Neural progenitor cell (in vitro differentiated cells): ENCODE measurements at regions not wholly inside any gene's neighbourhood (a gene's known extent, or its start where the extent isn't known, plus 50 kb on each side); places are given as distances from the start of the nearest gene placed in this dataset.

ENCODE experiments used
- EZH2 ChIP-seq: fragments of 200-600 bp; sonication (generic); IDR thresholded peaks from 2 replicates; pipeline ENCODE4 v1.6.1; 2017; ENCODE audit warnings: antibody characterized with exemption, mild to moderate bottlenecking, moderate library complexity
- TF ChIP-seq, protein P1 (sequence below): fragments of 200-600 bp; sonication (generic); IDR thresholded peaks from 2 replicates; pipeline ENCODE4 v1.5.1; 2017; ENCODE audit warnings: antibody characterized with exemption, mild to moderate bottlenecking

DNA sequence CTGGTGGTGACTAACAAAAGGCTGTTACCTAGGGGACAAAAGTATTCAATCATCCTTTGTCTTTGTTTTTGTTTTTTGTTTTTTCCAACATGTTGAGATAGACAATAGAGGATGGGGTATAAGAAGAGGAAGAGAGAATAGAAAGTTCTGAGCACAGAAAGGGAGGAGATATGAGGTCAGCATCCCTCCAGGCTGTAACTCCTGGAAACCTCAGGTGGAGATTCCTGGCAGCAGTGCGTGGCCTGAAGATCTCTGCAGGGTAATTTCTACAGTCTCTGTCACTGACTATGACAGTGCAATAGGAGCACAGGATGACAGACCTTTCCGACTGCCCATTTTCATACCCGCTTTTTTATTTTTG is 112.1 kb downstream of the ADRB2 start:
- TF ChIP-seq, protein P1, sequence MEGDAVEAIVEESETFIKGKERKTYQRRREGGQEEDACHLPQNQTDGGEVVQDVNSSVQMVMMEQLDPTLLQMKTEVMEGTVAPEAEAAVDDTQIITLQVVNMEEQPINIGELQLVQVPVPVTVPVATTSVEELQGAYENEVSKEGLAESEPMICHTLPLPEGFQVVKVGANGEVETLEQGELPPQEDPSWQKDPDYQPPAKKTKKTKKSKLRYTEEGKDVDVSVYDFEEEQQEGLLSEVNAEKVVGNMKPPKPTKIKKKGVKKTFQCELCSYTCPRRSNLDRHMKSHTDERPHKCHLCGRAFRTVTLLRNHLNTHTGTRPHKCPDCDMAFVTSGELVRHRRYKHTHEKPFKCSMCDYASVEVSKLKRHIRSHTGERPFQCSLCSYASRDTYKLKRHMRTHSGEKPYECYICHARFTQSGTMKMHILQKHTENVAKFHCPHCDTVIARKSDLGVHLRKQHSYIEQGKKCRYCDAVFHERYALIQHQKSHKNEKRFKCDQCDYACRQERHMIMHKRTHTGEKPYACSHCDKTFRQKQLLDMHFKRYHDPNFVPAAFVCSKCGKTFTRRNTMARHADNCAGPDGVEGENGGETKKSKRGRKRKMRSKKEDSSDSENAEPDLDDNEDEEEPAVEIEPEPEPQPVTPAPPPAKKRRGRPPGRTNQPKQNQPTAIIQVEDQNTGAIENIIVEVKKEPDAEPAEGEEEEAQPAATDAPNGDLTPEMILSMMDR, result no peak
- TF ChIP-seq EZH2, result no peak
